ENCODE measurements at regions not wholly inside any gene's neighbourhood (a gene's known extent, or its start where the extent isn't known, plus 50 kb on each side); places are given as distances from the start of the nearest gene placed in this dataset.

DNA sequence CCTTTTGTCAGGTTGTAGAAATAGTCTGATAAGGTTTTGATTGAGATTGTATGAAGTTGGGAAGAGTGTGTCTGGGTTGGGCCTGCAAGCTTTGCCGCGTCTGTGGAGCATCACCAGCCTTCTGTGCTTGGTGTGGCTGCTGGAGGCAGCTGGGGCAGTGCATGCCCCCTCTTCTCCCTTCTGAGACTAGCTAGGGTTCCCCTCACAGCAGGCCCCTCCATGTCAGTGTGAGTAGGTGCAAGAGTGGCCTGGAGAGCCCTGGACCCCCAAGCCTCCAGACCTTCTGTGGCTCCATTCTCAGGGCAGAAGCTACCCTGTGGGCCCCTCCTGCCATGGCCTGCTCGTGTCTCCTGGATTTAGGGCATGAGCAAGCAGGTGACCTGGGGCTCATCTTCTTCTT, 914.2 kb downstream of the TBC1D22A start:
- TF ChIP-seq, protein P1, sequence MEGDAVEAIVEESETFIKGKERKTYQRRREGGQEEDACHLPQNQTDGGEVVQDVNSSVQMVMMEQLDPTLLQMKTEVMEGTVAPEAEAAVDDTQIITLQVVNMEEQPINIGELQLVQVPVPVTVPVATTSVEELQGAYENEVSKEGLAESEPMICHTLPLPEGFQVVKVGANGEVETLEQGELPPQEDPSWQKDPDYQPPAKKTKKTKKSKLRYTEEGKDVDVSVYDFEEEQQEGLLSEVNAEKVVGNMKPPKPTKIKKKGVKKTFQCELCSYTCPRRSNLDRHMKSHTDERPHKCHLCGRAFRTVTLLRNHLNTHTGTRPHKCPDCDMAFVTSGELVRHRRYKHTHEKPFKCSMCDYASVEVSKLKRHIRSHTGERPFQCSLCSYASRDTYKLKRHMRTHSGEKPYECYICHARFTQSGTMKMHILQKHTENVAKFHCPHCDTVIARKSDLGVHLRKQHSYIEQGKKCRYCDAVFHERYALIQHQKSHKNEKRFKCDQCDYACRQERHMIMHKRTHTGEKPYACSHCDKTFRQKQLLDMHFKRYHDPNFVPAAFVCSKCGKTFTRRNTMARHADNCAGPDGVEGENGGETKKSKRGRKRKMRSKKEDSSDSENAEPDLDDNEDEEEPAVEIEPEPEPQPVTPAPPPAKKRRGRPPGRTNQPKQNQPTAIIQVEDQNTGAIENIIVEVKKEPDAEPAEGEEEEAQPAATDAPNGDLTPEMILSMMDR (IDR thresholded peaks at IDR 0.05; ENCODE audit: low read depth, low read length, missing control alignments): no peak
- in situ Hi-C loops (cut with HindIII; ENCODE audit: low sequenced_read_pairs): no loop called here
- no peak overlapping the region for H3K4me3 ChIP-seq (ENCODE audit: low read depth, low read length)
- DNase-seq (ENCODE audit: low read depth): no peak

DNA sequence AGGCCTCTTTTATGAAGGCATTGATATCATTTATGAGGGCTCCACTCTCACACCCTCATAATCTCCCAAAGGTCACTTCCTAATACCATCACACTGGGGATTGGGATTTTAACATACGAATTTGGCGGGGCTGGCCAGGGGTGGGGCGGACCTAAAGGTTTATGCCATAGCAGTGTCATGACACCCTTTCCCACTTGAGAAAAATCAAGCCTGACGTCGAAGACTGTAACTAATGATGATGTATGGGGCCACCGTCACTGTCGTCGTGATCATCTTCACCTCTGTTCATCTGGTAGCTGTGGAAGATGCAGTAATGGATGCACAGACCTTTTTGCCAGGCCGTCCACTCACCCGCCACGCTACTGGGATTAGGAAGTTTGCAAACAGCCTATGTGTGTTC, 912.1 kb downstream of the TBC1D22A start:
- TF ChIP-seq, protein P1 (IDR thresholded peaks at IDR 0.05; ENCODE audit: low read depth, low read length, missing control alignments): no peak
- no peak overlapping the region for H3K4me3 ChIP-seq (ENCODE audit: low read depth, low read length)
- DNase-seq (ENCODE audit: low read depth): no peak
- in situ Hi-C loops (cut with HindIII; ENCODE audit: low sequenced_read_pairs): no loop called here

DNA sequence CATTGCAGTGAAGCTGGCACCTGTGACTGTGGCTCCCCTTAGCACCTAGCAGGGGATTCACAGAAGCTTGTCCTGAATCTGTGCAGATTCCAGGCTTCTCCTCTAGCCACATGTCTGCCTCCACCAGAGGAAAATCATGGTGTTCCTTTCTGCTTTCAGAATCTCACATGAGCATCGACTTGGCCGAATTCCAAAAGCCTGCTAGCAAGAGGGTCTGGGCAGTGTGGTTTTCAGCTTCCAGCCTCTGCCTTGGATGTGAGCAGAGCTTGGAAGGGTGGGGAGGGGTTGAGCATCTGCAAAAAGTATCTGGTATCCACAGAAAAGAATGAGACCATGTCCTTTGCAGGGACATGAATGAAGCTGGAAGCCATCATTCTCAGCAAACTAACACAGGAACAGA, 911.1 kb downstream of the TBC1D22A start:
- TF ChIP-seq, protein P1 (IDR thresholded peaks at IDR 0.05; ENCODE audit: low read depth, low read length, missing control alignments): no peak
- no peak for DNase-seq (ENCODE audit: low read depth)
- in situ Hi-C loops (cut with HindIII; ENCODE audit: low sequenced_read_pairs): no loop called here
- H3K4me3 ChIP-seq (ENCODE audit: low read depth, low read length): no peak overlapping the region

DNA sequence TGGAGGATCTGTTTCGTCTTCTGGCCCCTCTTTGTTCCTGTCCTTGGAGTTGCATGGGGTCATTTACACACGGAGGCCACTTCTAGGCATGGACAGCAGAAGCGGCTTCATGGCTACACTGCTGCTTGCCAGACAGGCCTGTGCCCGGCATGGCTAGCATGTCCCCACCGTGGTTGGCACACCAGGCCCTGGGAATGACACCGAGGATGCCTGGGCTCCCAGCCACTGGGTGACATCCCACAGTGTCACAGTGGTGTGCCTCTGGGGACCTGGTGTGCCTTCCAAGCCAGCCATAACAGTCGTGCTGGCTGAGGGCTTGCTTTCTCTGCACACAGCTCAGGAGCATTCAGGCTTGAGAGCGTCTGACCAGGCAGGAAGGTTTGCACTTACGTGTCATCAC, 910.1 kb downstream of the TBC1D22A start:
- no peak overlapping the region for H3K4me3 ChIP-seq (ENCODE audit: low read depth, low read length)
- in situ Hi-C loops (cut with HindIII; ENCODE audit: low sequenced_read_pairs): no loop called here
- DNase-seq (ENCODE audit: low read depth): no peak
- TF ChIP-seq, protein P1 (IDR thresholded peaks at IDR 0.05; ENCODE audit: low read depth, low read length, missing control alignments): no peak

DNA sequence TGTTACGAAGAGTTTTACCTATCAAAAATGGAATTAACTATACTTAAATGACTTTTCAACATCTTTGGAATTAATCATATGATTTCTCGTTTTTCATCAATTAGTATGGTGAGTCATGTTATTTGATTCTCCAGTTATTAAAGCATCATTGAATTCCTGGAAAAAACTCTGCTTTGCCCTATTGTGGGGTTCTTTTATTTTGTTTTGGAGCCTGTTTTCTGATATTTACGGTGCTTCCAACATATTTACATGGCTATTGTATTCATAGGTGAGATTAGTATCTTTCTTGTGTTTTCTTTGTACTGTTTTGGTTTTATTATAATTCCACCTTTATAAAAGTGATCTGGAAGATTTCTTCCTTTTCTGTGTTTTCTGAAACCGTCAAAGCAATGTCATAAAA, 902.7 kb downstream of the TBC1D22A start:
- in situ Hi-C loops (cut with HindIII; ENCODE audit: low sequenced_read_pairs): no loop called here
- no peak overlapping the region for H3K4me3 ChIP-seq (ENCODE audit: low read depth, low read length)
- TF ChIP-seq, protein P1 (IDR thresholded peaks at IDR 0.05; ENCODE audit: low read depth, low read length, missing control alignments): no peak
- no peak for DNase-seq (ENCODE audit: low read depth)

DNA sequence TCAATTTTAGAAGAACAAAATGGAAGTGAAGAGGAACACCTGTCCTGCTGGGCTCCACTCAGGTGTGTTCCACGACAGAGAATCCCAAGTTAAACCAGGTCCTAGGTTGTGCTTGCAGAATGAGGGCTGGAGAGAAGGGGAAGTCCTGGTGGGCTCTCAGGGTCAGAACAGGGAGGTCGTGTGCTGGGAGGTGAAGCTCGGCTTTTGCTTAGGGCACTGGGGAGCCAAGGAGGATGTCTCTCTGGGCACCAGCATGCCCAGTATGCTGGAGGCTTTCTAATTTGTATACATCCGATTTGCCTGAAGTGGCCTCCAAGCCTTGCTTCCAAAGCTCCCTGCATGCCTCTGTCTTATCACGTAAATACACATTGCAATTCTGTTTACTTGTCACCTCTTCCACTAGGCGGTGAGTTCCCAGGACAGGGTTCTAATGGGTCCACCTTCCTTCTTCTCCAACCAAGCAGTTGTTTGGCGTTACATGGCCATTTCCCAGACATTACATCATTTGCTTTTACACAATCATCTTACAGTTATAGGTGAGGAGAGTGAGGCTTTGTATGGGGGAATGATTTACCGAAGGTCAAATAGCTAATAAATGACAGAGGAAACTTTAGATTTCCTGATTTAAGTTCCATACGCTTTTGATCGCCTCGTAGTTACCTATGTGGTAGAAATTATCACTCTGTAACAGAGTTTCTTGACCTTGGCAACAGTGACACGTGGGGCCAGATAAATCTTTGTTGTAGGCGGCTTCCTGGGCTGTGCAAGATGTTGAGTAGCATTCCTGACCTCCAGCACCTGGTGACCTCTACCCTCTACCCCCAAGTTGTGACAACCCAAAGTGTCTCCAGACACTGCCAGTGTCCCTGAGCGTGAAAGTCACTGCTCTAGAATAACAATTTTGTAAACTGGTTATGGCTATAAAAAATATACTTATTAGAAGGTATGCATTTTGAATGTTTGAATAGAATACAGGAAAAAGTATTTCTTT, 901.5 kb downstream of the TBC1D22A start:
- no peak overlapping the region for H3K4me3 ChIP-seq (ENCODE audit: low read depth, low read length)
- no peak for DNase-seq (ENCODE audit: low read depth)
- in situ Hi-C loops (cut with HindIII; ENCODE audit: low sequenced_read_pairs): loop anchor here (5.0 kb wide), 1 partner anchor 63 kb away; no protein-coding TSS in a partner anchor
- TF ChIP-seq, protein P1 (IDR thresholded peaks at IDR 0.05; ENCODE audit: low read depth, low read length, missing control alignments): no peak
